NB4 (cell line): ENCODE measurements at regions not wholly inside any gene's neighbourhood (a gene's known extent, or its start where the extent isn't known, plus 50 kb on each side); places are given as distances from the start of the nearest gene placed in this dataset.

ENCODE experiments used
- MYC ChIP-seq: IDR thresholded peaks from 2 replicates; pipeline ENCODE4 v1.6.1; 2011; ENCODE audit warnings: low read depth, low read length
- POLR2A ChIP-seq: IDR thresholded peaks from 2 replicates; pipeline ENCODE4 v1.6.1; 2011; ENCODE audit warnings: mild to moderate bottlenecking; ENCODE audit not compliant: insufficient read length; ENCODE audit errors: extremely low read depth
- TF ChIP-seq, protein P1 (sequence below): IDR thresholded peaks from one replicate; pipeline ENCODE4 v1.5.1; 2012; ENCODE audit warnings: low read depth, low read length
- TF ChIP-seq, protein P2 (sequence below): IDR thresholded peaks from 2 replicates; pipeline ENCODE4 v1.6.1; 2011; ENCODE audit warnings: low read depth, low read length

DNA sequence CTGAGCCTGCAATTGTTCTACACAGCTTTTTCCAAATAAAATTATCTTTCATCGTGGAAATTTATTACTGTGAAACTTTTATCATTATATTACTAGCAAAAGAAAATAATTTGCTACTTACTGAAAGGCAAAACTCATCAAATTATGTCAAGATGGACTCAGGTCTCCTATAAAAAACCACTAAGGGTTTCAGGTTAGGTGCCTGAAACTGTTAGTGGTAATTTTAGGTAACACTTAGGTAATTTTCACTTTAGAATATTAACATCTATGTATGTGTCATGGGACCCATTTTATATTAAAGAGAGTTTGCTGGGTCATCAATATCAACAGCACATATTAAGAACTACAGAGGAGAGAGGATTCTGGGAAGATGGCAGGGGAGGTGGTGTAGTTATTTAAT is 651.5 kb downstream of the CENPC start:
- TF ChIP-seq, protein P1, sequence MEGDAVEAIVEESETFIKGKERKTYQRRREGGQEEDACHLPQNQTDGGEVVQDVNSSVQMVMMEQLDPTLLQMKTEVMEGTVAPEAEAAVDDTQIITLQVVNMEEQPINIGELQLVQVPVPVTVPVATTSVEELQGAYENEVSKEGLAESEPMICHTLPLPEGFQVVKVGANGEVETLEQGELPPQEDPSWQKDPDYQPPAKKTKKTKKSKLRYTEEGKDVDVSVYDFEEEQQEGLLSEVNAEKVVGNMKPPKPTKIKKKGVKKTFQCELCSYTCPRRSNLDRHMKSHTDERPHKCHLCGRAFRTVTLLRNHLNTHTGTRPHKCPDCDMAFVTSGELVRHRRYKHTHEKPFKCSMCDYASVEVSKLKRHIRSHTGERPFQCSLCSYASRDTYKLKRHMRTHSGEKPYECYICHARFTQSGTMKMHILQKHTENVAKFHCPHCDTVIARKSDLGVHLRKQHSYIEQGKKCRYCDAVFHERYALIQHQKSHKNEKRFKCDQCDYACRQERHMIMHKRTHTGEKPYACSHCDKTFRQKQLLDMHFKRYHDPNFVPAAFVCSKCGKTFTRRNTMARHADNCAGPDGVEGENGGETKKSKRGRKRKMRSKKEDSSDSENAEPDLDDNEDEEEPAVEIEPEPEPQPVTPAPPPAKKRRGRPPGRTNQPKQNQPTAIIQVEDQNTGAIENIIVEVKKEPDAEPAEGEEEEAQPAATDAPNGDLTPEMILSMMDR: no peak
- no peak for TF ChIP-seq POLR2A
- TF ChIP-seq, protein P2, sequence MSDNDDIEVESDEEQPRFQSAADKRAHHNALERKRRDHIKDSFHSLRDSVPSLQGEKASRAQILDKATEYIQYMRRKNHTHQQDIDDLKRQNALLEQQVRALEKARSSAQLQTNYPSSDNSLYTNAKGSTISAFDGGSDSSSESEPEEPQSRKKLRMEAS: no peak
- no peak for TF ChIP-seq MYC
